Cardiac muscle cell (in vitro differentiated cells and primary cell): ENCODE measurements at regions not wholly inside any gene's neighbourhood (a gene's known extent, or its start where the extent isn't known, plus 50 kb on each side); places are given as distances from the start of the nearest gene placed in this dataset.

Experiments
- DNase-seq, 2 donors: peaks; one replicate each; pipeline versions ENCODE4 v3.0.0 to v3.0.0-alpha.2; 2010 to 2017; ENCODE audit warnings: low read depth in 1 of 2, low spot score in 1 of 2
- H3K27ac ChIP-seq: fragments of 200-600 bp; sonication (generic); 2 replicates; pipeline ENCODE4 v1.5.1; 2016
- H3K27me3 ChIP-seq: fragments of 200-600 bp; sonication (generic); 2 replicates; pipeline ENCODE4 v1.6.0; 2016; ENCODE audit warnings: control low read depth
- H3K36me3 ChIP-seq: fragments of 200-600 bp; sonication (generic); 2 replicates; pipeline ENCODE4 v1.5.1; 2016; ENCODE audit warnings: control low read depth
- H3K4me1 ChIP-seq: fragments of 200-600 bp; sonication (generic); 2 replicates; pipeline ENCODE4 v1.8.1; 2017; ENCODE audit warnings: low read depth, mild to moderate bottlenecking, mixed run types
- H3K4me3 ChIP-seq: fragments of 200-600 bp; sonication (generic); 2 replicates; pipeline ENCODE4 v1.5.1; 2016; ENCODE audit warnings: mild to moderate bottlenecking
- H3K9me3 ChIP-seq: fragments of 200-600 bp; sonication (generic); 2 replicates; pipeline ENCODE4 v1.5.1; 2017; ENCODE audit warnings: low read depth, mild to moderate bottlenecking, control low read depth
- TF ChIP-seq, protein P1 (sequence below): IDR thresholded peaks from 2 replicates; pipeline ENCODE4 v1.5.1; 2012; ENCODE audit warnings: low read depth, mild to moderate bottlenecking, low read length

DNA sequence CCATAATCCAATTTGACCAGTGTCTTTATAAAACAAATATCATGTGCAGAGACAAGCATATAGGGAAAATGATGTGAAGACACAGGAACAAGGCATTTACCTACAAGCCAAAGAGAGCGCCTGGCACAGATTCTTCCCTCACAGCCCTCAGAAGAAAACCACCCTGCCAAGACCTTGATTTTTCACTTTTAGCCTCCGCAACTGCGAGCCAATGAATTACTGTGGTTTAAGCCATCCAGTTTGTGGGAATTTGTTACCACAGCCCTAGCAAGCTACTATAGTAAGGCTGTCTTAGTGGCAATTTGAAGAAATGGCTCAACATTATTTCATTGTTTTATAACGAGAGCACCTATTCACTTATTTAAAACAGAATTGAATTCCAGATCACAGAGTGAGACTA lies 85.7 kb upstream of the CCDC190 start:
- no peak for DNase-seq

GRCh38 chr1:162944974-162945674 lies 84.1 kb upstream of the CCDC190 start:
- TF ChIP-seq, protein P1, sequence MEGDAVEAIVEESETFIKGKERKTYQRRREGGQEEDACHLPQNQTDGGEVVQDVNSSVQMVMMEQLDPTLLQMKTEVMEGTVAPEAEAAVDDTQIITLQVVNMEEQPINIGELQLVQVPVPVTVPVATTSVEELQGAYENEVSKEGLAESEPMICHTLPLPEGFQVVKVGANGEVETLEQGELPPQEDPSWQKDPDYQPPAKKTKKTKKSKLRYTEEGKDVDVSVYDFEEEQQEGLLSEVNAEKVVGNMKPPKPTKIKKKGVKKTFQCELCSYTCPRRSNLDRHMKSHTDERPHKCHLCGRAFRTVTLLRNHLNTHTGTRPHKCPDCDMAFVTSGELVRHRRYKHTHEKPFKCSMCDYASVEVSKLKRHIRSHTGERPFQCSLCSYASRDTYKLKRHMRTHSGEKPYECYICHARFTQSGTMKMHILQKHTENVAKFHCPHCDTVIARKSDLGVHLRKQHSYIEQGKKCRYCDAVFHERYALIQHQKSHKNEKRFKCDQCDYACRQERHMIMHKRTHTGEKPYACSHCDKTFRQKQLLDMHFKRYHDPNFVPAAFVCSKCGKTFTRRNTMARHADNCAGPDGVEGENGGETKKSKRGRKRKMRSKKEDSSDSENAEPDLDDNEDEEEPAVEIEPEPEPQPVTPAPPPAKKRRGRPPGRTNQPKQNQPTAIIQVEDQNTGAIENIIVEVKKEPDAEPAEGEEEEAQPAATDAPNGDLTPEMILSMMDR: no peak
- no peaks in the 10 kb centered on the region for H3K9me3 ChIP-seq
- no peak overlapping the region for H3K27ac ChIP-seq
- H3K4me3 ChIP-seq: no peak overlapping the region
- H3K36me3 ChIP-seq: no peaks in the 10 kb centered on the region
- no peak for DNase-seq
- peaks cover 5% of the 10 kb centered on the region for H3K4me1 ChIP-seq
- H3K27me3 ChIP-seq: no peaks in the 10 kb centered on the region

More for the DNA sequence above, 85.7 kb upstream of the CCDC190 start:
- H3K9me3 ChIP-seq: no peaks in the 10 kb centered on the region
- TF ChIP-seq, protein P1: no peak
- no peak overlapping the region for H3K27ac ChIP-seq
- H3K36me3 ChIP-seq: no peaks in the 10 kb centered on the region
- peaks cover 14% of the 10 kb centered on the region for H3K4me1 ChIP-seq
- H3K4me3 ChIP-seq: no peak overlapping the region
- no peaks in the 10 kb centered on the region for H3K27me3 ChIP-seq

- Histone ChIP-seq H3K27ac (no peak overlapping the region), H3K36me3 (no peaks in the 10 kb centered on the region), H3K9me3 (no peaks in the 10 kb centered on the region), H3K4me1 (peaks cover 5% of the 10 kb centered on the region), H3K27me3 (no peaks in the 10 kb centered on the region), H3K4me3 (no peak overlapping the region)
- TF ChIP-seq, protein P1: no peak
- no peak for DNase-seq
Observed at GRCh38 chr1:162943622-162944021, 82.6 kb upstream of the CCDC190 start.

DNA sequence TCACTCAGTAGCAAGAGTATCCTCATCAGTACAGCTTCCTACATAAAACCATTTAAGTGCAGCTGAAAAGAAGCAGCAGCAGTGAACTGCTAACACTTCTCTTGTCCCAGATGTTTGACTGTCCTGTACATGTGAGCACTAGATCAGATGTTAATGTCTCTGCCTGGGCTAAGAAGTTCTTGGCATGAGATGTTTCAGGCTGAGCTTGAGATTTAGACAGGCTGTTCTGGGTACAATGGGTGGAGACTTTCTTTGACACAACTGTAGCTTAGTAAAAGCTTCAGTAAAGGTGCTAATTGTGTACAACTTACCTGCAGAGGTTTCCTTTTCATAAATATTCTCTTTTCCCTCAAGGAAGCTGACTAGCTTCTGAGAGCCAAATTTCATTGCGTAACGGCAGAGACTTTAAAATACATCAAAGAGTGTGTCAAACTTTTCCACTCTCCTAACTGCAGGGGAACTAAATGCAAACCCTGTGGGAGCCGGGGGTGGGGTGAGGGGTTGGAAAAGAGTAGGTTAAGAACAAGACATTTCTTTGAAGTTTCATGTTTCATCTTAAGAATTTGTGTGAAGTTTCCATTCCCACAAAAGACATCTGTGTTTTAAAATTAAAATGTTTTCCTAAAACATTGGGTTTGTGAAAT lies 82.1 kb upstream of the CCDC190 start:
- TF ChIP-seq, protein P1: no peak
- Histone ChIP-seq H3K27me3 (no peaks in the 10 kb centered on the region), H3K9me3 (no peaks in the 10 kb centered on the region), H3K4me3 (no peak overlapping the region), H3K36me3 (no peaks in the 10 kb centered on the region), H3K4me1 (peaks cover 5% of the 10 kb centered on the region), H3K27ac (no peak overlapping the region)
- peak; percentile 3 to 63 for DNase-seq

DNA sequence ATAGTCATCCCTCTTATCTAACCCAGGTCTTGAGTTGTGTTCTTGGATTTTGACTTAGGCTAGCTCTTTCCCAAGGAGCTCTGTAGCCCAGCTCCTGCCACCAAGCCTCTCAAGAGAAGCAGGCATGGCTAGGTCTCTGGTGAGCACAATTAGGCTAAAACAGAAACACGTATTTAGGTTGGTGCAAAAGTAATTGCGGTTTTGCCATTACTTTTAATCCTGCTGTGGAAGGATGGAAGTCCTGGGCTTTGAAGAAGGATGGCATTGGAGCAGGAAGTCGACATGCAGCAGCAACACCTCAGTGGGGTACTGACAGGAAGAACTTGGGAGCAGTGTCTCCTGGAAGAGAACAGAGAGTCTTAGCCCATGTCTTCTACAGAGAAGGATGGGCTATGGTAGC lies 80.0 kb upstream of the CCDC190 start:
- no peak for DNase-seq
- Histone ChIP-seq H3K4me3 (no peak overlapping the region), H3K27ac (no peak overlapping the region), H3K4me1 (peaks cover 5% of the 10 kb centered on the region), H3K9me3 (no peaks in the 10 kb centered on the region), H3K36me3 (no peaks in the 10 kb centered on the region), H3K27me3 (no peaks in the 10 kb centered on the region)
- TF ChIP-seq, protein P1: no peak
